Heart left ventricle (tissue), 13 donors: ENCODE measurements at regions not wholly inside any gene's neighbourhood (a gene's known extent, or its start where the extent isn't known, plus 50 kb on each side); places are given as distances from the start of the nearest gene placed in this dataset.
"Not testable (repeated sequence)": the region's sequence is repeated elsewhere in the genome, so short reads cannot be mapped to it uniquely, and the experiment has no call there.

Source experiments
- POLR2A ChIP-seq, 2 donors: fragments of 450-650 bp; IDR thresholded peaks; one replicate each; pipeline ENCODE4 v1.6.1; 2017; ENCODE audit warnings: antibody characterized with exemption in 2 of 2, mild to moderate bottlenecking in 2 of 2, moderate library complexity in 2 of 2
- TF ChIP-seq, protein P1 (sequence below), 12 donors: fragments of 200-600 bp; sonication (generic) in 4 of 12; IDR thresholded peaks; one replicate each; pipeline versions ENCODE4 v1.5.0 to v1.8.0; 2018 to 2022; ENCODE audit warnings: antibody characterized with exemption in 12 of 12, mild to moderate bottlenecking in 5 of 12
- donor health status: ischemic (EF 13 %, LVEDD 7.1; RV severe dilation, severe dysfunction).
- donor health status: DM: no; HTN: yes; CAD: no.
- donor health status: DM: no; HTN: no; CAD: no.
- donor health status: ischemic (EF 25% LVEDD 6.9; RV normal size, moderate dysfunction).
- donor health status: ischemic (EF 25% LVEDD 5.7; RV mildly dilated, moderate dysfunction).
- donor health status: ischemic (EF 35%, LVEDD 5.7; RV mildly dilated, moderate dysfunction).
- donor health status: nonischemic (EF 11% LVEDD 7.7; RV severe dilation, severe dysfunction).
- donor health status: DM: yes; HTN: yes; CAD: no.
- donor health status: PGD.
- donor health status: ischemic (EF 29% LVEDD 5.4; RV normal size, mild dysfunction).
- donor health status: nonischemic (EF 23%, LVEDD 6.1; RV moderate dilation, normal function).

DNA sequence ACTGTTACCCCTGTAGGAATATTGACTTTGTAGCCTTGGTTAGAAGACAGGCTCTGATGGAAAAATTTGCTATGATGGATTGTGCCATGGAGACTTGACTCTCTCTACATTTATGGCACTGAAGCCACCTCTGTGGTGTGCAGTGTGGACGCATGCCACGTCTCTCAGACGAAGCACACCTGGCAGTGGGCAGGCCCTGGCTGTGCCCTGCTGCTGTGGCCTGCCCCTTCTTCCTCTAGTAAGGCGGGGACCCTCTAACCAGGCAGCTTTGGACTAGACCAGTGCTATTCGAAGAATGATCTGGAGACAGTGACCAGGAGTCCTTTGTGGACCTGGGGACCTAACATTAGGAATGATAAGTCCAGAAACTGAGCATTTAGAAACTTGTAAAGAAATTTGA is 773.5 kb upstream of the TPTE start:
- TF ChIP-seq, protein P1, sequence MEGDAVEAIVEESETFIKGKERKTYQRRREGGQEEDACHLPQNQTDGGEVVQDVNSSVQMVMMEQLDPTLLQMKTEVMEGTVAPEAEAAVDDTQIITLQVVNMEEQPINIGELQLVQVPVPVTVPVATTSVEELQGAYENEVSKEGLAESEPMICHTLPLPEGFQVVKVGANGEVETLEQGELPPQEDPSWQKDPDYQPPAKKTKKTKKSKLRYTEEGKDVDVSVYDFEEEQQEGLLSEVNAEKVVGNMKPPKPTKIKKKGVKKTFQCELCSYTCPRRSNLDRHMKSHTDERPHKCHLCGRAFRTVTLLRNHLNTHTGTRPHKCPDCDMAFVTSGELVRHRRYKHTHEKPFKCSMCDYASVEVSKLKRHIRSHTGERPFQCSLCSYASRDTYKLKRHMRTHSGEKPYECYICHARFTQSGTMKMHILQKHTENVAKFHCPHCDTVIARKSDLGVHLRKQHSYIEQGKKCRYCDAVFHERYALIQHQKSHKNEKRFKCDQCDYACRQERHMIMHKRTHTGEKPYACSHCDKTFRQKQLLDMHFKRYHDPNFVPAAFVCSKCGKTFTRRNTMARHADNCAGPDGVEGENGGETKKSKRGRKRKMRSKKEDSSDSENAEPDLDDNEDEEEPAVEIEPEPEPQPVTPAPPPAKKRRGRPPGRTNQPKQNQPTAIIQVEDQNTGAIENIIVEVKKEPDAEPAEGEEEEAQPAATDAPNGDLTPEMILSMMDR (IDR thresholded peaks at IDR 0.05): not testable (repeated sequence)
- TF ChIP-seq POLR2A (IDR thresholded peaks at IDR 0.05): not testable (repeated sequence)
